Activated B cell treated with CpG ODN at 0.5 μM for 24 hours (primary cell): ENCODE measurements at regions not wholly inside any gene's neighbourhood (a gene's known extent, or its start where the extent isn't known, plus 50 kb on each side); places are given as distances from the start of the nearest gene placed in this dataset.

Experiments
- ATAC-seq: fragments of 200-7000 bp; cut with Tn5 transposase; one replicate; pipeline ENCODE4 v1.10.0; 2021; ENCODE audit warnings: low read depth, mild to moderate bottlenecking, moderate library complexity
- CTCF ChIA-PET: fragments of 350-600 bp; sonication (Branson Sonifier 250); formaldehyde crosslinking; loops from one replicate; lab custom pipeline; 2021; ENCODE audit warnings: antibody characterized with exemption; lab: Charles Lee
- POLR2A ChIA-PET: fragments of 350-600 bp; sonication (Branson Sonifier 250); formaldehyde crosslinking; loops from one replicate; lab custom pipeline; 2021; ENCODE audit warnings: antibody characterized with exemption; lab: Charles Lee
- DNase-seq: peaks from one replicate; pipeline ENCODE4 v3.0.0; 2022
- H3K27ac Mint-ChIP-seq: one replicate; pipeline ENCODE4 v1.8.0; 2020; ENCODE audit warnings: mixed read lengths
- H3K27me3 Mint-ChIP-seq: one replicate; pipeline ENCODE4 v1.8.0; 2021; ENCODE audit warnings: mixed read lengths
- H3K36me3 Mint-ChIP-seq: one replicate; pipeline ENCODE4 v1.8.0; 2021; ENCODE audit warnings: low read depth, mixed read lengths
- H3K4me1 Mint-ChIP-seq: one replicate; pipeline ENCODE4 v1.8.0; 2021; ENCODE audit warnings: mixed read lengths
- H3K4me3 Mint-ChIP-seq: one replicate; pipeline ENCODE4 v1.8.0; 2020; ENCODE audit warnings: mild to moderate bottlenecking, mixed read lengths
- H3K9me3 Mint-ChIP-seq: one replicate; pipeline ENCODE4 v1.8.0; 2020; ENCODE audit warnings: mixed read lengths
- CTCF ChIP-seq: fragments of 200-600 bp; IDR thresholded peaks from one replicate; pipeline ENCODE4 v1.8.0; 2022; ENCODE audit warnings: antibody characterized with exemption, mild to moderate bottlenecking
- intact Hi-C: fragments of 100-400 bp; cut with micrococcal nuclease; formaldehyde crosslinking; loops from one replicate; pipeline ENCODE4 v1.15.1; 2024

DNA sequence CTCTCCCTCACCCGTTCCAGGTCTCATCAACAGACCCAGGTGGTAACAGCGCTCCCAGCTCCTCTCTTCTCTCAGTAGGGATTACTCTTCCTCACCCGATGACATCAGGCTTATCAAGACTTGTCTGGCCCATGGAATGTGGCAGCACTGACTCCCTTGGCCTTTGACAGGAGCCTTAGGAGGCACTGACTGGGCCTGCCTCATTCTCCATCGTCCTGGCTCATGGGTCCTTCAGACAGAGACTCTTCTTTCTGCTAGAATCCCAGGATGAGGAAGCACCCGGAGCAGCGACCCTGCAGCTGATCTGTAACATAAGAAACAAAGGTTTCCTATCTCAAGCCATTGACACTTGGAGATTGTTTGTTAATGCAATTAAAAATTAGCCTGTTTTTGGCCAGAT lies 1063.6 kb downstream of the TBC1D22A start:
- TF ChIP-seq CTCF: no peak
- intact Hi-C loops: no loop called here
- ChIA-PET CTCF (no interaction called here), POLR2A (no interaction called here)
- H3K4me3 Mint-ChIP-seq: no peak overlapping the region
- no peaks in the 10 kb centered on the region for H3K4me1 Mint-ChIP-seq
- no peak overlapping the region for H3K27ac Mint-ChIP-seq
- no peaks in the 10 kb centered on the region for H3K27me3 Mint-ChIP-seq
- no peaks in the 10 kb centered on the region for H3K36me3 Mint-ChIP-seq
- peaks cover 3% of the 10 kb centered on the region for H3K9me3 Mint-ChIP-seq
- DNase-seq (no peak), ATAC-seq (no peak)

DNA sequence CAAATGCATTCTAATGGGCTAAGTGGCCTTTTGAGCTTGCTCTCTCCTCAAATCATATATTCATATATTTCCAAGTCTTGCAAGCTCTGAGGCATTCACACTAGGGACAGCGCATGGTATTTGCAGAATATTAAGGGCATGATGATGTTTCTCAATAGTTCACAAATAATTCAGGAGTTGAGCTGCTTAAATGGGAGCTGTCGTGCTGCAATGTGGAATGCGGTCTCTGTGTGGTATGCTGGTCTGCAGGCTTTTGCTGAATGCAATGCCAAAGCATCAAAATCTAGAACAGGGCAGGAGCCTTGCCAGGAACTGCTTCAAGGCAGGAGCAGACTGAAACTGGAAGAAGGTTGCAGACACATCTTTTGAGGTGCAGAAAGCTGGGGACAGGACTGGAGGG lies 1060.0 kb downstream of the TBC1D22A start:
- intact Hi-C loops: no loop called here
- ChIA-PET CTCF (no interaction called here), POLR2A (no interaction called here)
- Mint-ChIP-seq H3K9me3 (peaks cover 5% of the 10 kb centered on the region), H3K36me3 (no peaks in the 10 kb centered on the region), H3K27ac (no peak overlapping the region), H3K4me1 (no peaks in the 10 kb centered on the region), H3K4me3 (no peak overlapping the region), H3K27me3 (no peaks in the 10 kb centered on the region)
- ATAC-seq (no peak), DNase-seq (no peak)
- TF ChIP-seq CTCF: no peak

DNA sequence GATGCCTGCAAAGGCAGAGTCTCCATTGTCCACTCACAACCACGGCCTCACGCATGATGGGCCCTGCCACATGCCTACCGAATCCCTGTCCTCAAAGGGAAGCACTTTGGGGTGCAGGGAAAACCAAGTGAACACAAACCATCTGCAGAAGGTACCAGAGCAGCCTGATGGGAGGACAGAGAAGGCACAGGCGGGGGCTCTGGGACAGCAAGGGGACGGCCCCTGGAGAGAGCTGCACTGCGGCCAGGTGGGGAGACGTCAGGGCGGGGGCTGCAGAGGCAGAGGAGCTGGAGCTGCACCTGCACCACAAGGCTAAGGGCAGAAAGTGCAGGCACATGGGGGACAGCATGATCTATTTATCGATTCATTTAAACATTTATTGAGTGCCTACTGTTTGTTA lies 1056.0 kb downstream of the TBC1D22A start:
- DNase-seq (no peak), ATAC-seq (no peak)
- intact Hi-C loops: no loop called here
- ChIA-PET CTCF (no interaction called here), POLR2A (no interaction called here)
- no peaks in the 10 kb centered on the region for H3K36me3 Mint-ChIP-seq
- no peaks in the 10 kb centered on the region for H3K4me1 Mint-ChIP-seq
- no peak overlapping the region for H3K27ac Mint-ChIP-seq
- TF ChIP-seq CTCF: no peak
- H3K9me3 Mint-ChIP-seq: peaks cover 7% of the 10 kb centered on the region
- no peak overlapping the region for H3K4me3 Mint-ChIP-seq
- H3K27me3 Mint-ChIP-seq: no peaks in the 10 kb centered on the region

DNA sequence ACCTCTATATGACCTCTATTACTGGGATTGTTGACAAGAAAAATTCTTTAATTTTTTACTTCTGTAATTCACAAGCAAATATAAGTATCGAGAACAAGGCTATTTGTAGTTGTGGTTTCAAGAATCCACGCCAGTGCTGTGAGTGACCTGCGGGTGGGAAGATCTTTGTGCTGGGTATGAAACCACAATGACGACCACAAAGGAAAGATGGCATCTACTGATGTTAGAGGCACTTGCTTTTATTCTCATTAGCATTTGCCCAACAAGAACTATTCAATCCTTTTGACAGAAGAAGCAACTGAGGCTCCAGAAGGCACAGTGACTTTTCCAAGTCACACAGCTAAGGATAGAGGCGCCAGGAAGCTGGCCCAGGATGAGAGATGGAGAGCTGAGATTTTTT lies 1054.9 kb downstream of the TBC1D22A start:
- DNase-seq (no peak), ATAC-seq (no peak)
- CTCF ChIA-PET: no interaction called here
- H3K27ac Mint-ChIP-seq: no peak overlapping the region
- H3K4me3 Mint-ChIP-seq: no peak overlapping the region
- POLR2A ChIA-PET: no interaction called here
- no peaks in the 10 kb centered on the region for H3K27me3 Mint-ChIP-seq
- H3K9me3 Mint-ChIP-seq: peaks cover 7% of the 10 kb centered on the region
- H3K4me1 Mint-ChIP-seq: no peaks in the 10 kb centered on the region
- intact Hi-C loops: no loop called here
- no peak for TF ChIP-seq CTCF
- H3K36me3 Mint-ChIP-seq: no peaks in the 10 kb centered on the region

- H3K27ac Mint-ChIP-seq: no peak overlapping the region
- DNase-seq: no peak
- no peaks in the 10 kb centered on the region for H3K27me3 Mint-ChIP-seq
- H3K4me3 Mint-ChIP-seq: no peak overlapping the region
- no peak for ATAC-seq
- intact Hi-C loops: no loop called here
- POLR2A ChIA-PET: no interaction called here
- no peaks in the 10 kb centered on the region for H3K4me1 Mint-ChIP-seq
- H3K9me3 Mint-ChIP-seq: peaks cover 7% of the 10 kb centered on the region
- CTCF ChIA-PET: no interaction called here
- TF ChIP-seq CTCF: no peak
- H3K36me3 Mint-ChIP-seq: no peaks in the 10 kb centered on the region
Observed at GRCh38 chr22:47816863-47817210, 1054.4 kb downstream of the TBC1D22A start.
